CD14-positive monocyte (primary cell): ENCODE measurements at regions not wholly inside any gene's neighbourhood (a gene's known extent, or its start where the extent isn't known, plus 50 kb on each side); places are given as distances from the start of the nearest gene placed in this dataset.

ENCODE experiments used
- DNase-seq, 3 donors: peaks; one replicate each; pipeline ENCODE4 v3.0.0-alpha.2; 2011 to 2022
- H2AFZ ChIP-seq: 2 replicates; pipeline ENCODE4 v1.6.0; 2012; ENCODE audit warnings: mild to moderate bottlenecking, low read depth, low read length, inconsistent platforms; ENCODE audit not compliant: insufficient read depth, poor library complexity, severe bottlenecking
- H3K27ac ChIP-seq, 2 donors: 1 replicate in 1 of 2; 2 replicates in 1 of 2; pipeline ENCODE4 v1.5.1; 2012 to 2013; ENCODE audit warnings: low read length in 2 of 2, control low read depth in 1 of 2, inconsistent platforms in 1 of 2, low read depth in 1 of 2, mild to moderate bottlenecking in 1 of 2
- H3K27me3 ChIP-seq, 2 donors: one replicate each; pipeline versions ENCODE4 v1.6.0 to v1.6.1; 2011 to 2013; ENCODE audit warnings: low read length in 2 of 2; ENCODE audit not compliant: control insufficient read depth in 2 of 2, insufficient read depth in 2 of 2
- H3K36me3 ChIP-seq, 2 donors: replicated peaks in 1 of 2; 1 replicate in 1 of 2; 2 replicates in 1 of 2; pipeline versions ENCODE4 v1.5.1 to v1.6.1; 2012 to 2013; ENCODE audit warnings: low read length in 2 of 2, control low read depth in 1 of 2, inconsistent platforms in 1 of 2, mild to moderate bottlenecking in 1 of 2; ENCODE audit not compliant: insufficient read depth in 2 of 2, control insufficient read depth in 1 of 2
- H3K4me1 ChIP-seq, 2 donors: 1 replicate in 1 of 2; 2 replicates in 1 of 2; pipeline versions ENCODE4 v1.5.1 to v1.6.1; 2012 to 2013; ENCODE audit warnings: low read length in 2 of 2, control low read depth in 1 of 2, inconsistent platforms in 1 of 2, mild to moderate bottlenecking in 1 of 2, moderate library complexity in 1 of 2; ENCODE audit not compliant: insufficient read depth in 2 of 2, control insufficient read depth in 1 of 2
- H3K4me2 ChIP-seq: replicated peaks from 2 replicates; pipeline ENCODE3; 2012; ENCODE audit warnings: low read length, moderate library complexity, mild to moderate bottlenecking; ENCODE audit not compliant: poor library complexity, severe bottlenecking; ENCODE audit errors: extremely low read depth
- H3K4me3 ChIP-seq, 3 experiments: fragments of 200-600 bp in 1 of 3; sonication (generic) in 1 of 3; replicated peaks in 1 of 3; 1 replicate in 2 of 3; 2 replicates in 1 of 3; pipeline ENCODE4 v1.5.1; 2011 to 2013; ENCODE audit warnings: low read length in 3 of 3, mild to moderate bottlenecking in 3 of 3, control low read depth in 2 of 3, low read depth in 2 of 3, inconsistent platforms in 1 of 3, moderate library complexity in 1 of 3
- H3K79me2 ChIP-seq: 2 replicates; pipeline ENCODE4 v1.6.0; 2012; ENCODE audit warnings: mild to moderate bottlenecking, control low read depth, inconsistent platforms, low read length, moderate library complexity; ENCODE audit not compliant: insufficient read depth
- H3K9ac ChIP-seq: 2 replicates; pipeline ENCODE4 v1.6.0; 2017; ENCODE audit warnings: low read length, mild to moderate bottlenecking; ENCODE audit not compliant: insufficient read depth, poor library complexity, severe bottlenecking
- H3K9me3 ChIP-seq, 2 donors: replicated peaks in 1 of 2; 1 replicate in 1 of 2; 2 replicates in 1 of 2; pipeline versions ENCODE4 v1.5.1 to v1.6.1; 2012 to 2013; ENCODE audit warnings: low read length in 2 of 2, control low read depth in 1 of 2; ENCODE audit not compliant: control insufficient read depth in 1 of 2, insufficient read depth in 1 of 2
- H4K20me1 ChIP-seq: 2 replicates; pipeline ENCODE4 v1.6.0; 2012; ENCODE audit warnings: mild to moderate bottlenecking, low read length, control low read depth, moderate library complexity; ENCODE audit not compliant: insufficient read depth
- H3K27ac Mint-ChIP-seq, 7 donors: one replicate each; pipeline ENCODE4 v1.8.0; 2020; ENCODE audit warnings: mild to moderate bottlenecking in 7 of 7, mixed read lengths in 7 of 7, moderate library complexity in 6 of 7, inconsistent platforms in 2 of 7
- H3K27me3 Mint-ChIP-seq, 3 donors: one replicate each; pipeline ENCODE4 v1.8.0; 2021 to 2022; ENCODE audit warnings: low read depth in 3 of 3, mild to moderate bottlenecking in 3 of 3, mixed read lengths in 3 of 3, moderate library complexity in 3 of 3, inconsistent platforms in 1 of 3
- H3K36me3 Mint-ChIP-seq, 2 donors: one replicate each; pipeline ENCODE4 v1.8.0; 2020; ENCODE audit warnings: mixed read lengths in 2 of 2, inconsistent platforms in 1 of 2, mild to moderate bottlenecking in 1 of 2
- H3K4me1 Mint-ChIP-seq: one replicate; pipeline ENCODE4 v1.8.0; 2020; ENCODE audit warnings: mild to moderate bottlenecking, mixed read lengths
- H3K4me3 Mint-ChIP-seq, 2 donors: one replicate each; pipeline ENCODE4 v1.8.0; 2020; ENCODE audit warnings: mild to moderate bottlenecking in 2 of 2, mixed read lengths in 2 of 2, moderate library complexity in 1 of 2
- H3K9me3 Mint-ChIP-seq, 7 donors: one replicate each; pipeline ENCODE4 v1.8.0; 2020 to 2022; ENCODE audit warnings: mixed read lengths in 7 of 7, mild to moderate bottlenecking in 6 of 7, moderate library complexity in 6 of 7, inconsistent platforms in 2 of 7
- WGBS: methylation state at CpG from one replicate; pipeline ENCODE4 v1.1.5; 2013; ENCODE audit warnings: missing lambda C conversion rate; ENCODE audit not compliant: insufficient coverage; 5-methylcytosine and 5-hydroxymethylcytosine counted together
- intact Hi-C, 2 donors: fragments of 100-400 bp; cut with micrococcal nuclease; formaldehyde crosslinking; loops; one replicate each; pipeline versions ENCODE4 v1.15.0 to v1.15.1; 2023
- TF ChIP-seq, protein P1 (sequence below): fragments of 200-600 bp; IDR thresholded peaks from one replicate; pipeline ENCODE4 v1.8.0; 2022; ENCODE audit warnings: antibody characterized with exemption, mild to moderate bottlenecking

- H3K36me3 ChIP-seq = no peaks in the 10 kb centered on the region
- no peak overlapping the region for H3K27ac ChIP-seq
- Mint-ChIP-seq H3K4me1 (no peaks in the 10 kb centered on the region), H3K27ac (no peak overlapping the region), H3K36me3 (no peaks in the 10 kb centered on the region), H3K4me3 (no peak overlapping the region), H3K9me3 (peaks cover 2 to 13% (median 8%) of the 10 kb centered on the region in 7 donors), H3K27me3 (peaks cover 0 to 2% (median 0%) of the 10 kb centered on the region in 3 donors)
- peaks cover 11 to 22% of the 10 kb centered on the region in 2 donors for H3K9me3 ChIP-seq
- H2AFZ ChIP-seq = no peak overlapping the region
- no peak overlapping the region for H3K4me3 ChIP-seq
- no peak overlapping the region for H3K4me2 ChIP-seq
- TF ChIP-seq, protein P1, sequence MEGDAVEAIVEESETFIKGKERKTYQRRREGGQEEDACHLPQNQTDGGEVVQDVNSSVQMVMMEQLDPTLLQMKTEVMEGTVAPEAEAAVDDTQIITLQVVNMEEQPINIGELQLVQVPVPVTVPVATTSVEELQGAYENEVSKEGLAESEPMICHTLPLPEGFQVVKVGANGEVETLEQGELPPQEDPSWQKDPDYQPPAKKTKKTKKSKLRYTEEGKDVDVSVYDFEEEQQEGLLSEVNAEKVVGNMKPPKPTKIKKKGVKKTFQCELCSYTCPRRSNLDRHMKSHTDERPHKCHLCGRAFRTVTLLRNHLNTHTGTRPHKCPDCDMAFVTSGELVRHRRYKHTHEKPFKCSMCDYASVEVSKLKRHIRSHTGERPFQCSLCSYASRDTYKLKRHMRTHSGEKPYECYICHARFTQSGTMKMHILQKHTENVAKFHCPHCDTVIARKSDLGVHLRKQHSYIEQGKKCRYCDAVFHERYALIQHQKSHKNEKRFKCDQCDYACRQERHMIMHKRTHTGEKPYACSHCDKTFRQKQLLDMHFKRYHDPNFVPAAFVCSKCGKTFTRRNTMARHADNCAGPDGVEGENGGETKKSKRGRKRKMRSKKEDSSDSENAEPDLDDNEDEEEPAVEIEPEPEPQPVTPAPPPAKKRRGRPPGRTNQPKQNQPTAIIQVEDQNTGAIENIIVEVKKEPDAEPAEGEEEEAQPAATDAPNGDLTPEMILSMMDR = no peak
- DNase-seq = no peak
- H3K27me3 ChIP-seq = no peaks in the 10 kb centered on the region
- no peak overlapping the region for H3K9ac ChIP-seq
- H3K79me2 ChIP-seq = no peaks in the 10 kb centered on the region
- H3K4me1 ChIP-seq = no peaks in the 10 kb centered on the region
- intact Hi-C loops = no loop called here
- H4K20me1 ChIP-seq = no peaks in the 10 kb centered on the region
- WGBS = 80% methylated on average over 1 of the region's 2 CpGs
Observed at GRCh38 chr14:62604524-62604923, 440.7 kb downstream of the KCNH5 start.

DNA sequence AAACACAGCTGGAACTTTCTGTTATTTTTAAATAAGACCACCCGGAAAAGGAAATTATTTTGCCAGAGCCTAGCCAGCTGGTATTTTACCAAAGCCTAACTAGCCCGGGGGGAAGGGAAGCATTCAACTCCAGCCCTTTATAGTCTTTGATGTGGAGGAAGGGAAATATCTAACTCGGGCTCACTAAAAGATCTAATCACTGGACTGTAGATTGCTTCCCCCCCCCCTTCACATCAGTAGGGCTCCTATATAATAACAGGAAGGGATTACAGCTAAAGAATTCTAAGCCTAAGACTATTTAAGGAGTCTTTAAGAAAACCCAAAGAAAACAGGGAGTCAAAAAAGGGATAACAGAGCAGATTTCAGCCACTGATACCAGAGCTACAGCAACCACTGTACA lies 431.1 kb downstream of the KCNH5 start:
- Mint-ChIP-seq H3K27ac (no peak overlapping the region), H3K27me3 (peaks cover 0 to 1% (median 0%) of the 10 kb centered on the region in 3 donors), H3K4me1 (no peaks in the 10 kb centered on the region), H3K4me3 (no peak overlapping the region), H3K36me3 (no peaks in the 10 kb centered on the region), H3K9me3 (peaks cover 2 to 11% (median 5%) of the 10 kb centered on the region in 7 donors)
- Histone ChIP-seq H3K27ac (no peak overlapping the region), H3K79me2 (no peaks in the 10 kb centered on the region), H3K36me3 (no peaks in the 10 kb centered on the region), H2AFZ (no peak overlapping the region), H3K9ac (no peak overlapping the region), H3K4me1 (no peaks in the 10 kb centered on the region), H3K9me3 (peaks cover 7 to 9% of the 10 kb centered on the region in 2 donors), H3K4me3 (no peak overlapping the region), H4K20me1 (no peaks in the 10 kb centered on the region), H3K4me2 (no peak overlapping the region), H3K27me3 (no peaks in the 10 kb centered on the region)
- no peak for DNase-seq
- intact Hi-C loops = no loop called here
- WGBS = no CpG with 5 or more reads among the region's 3 CpGs
- TF ChIP-seq, protein P1 = no peak
